ENCODE measurements at regions not wholly inside any gene's neighbourhood (a gene's known extent, or its start where the extent isn't known, plus 50 kb on each side); places are given as distances from the start of the nearest gene placed in this dataset.
"Not testable (repeated sequence)": the region's sequence is repeated elsewhere in the genome, so short reads cannot be mapped to it uniquely, and the experiment has no call there.

- FAIRE-seq (no peak), DNase-seq (ENCODE audit: insufficient read length, low spot score) (no peak)
Measured at GRCh38 chr3:118146658-118147375, 887.8 kb downstream of the IGSF11 start.

- FAIRE-seq (no peak), DNase-seq (ENCODE audit: insufficient read length, low spot score) (no peak)
Measured at GRCh38 chr3:118151164-118151563, 883.5 kb downstream of the IGSF11 start.

GRCh38 chr3:118162627-118163588 lies 871.7 kb downstream of the IGSF11 start:
- not testable (repeated sequence) for FAIRE-seq; DNase-seq (ENCODE audit: insufficient read length, low spot score)

DNA sequence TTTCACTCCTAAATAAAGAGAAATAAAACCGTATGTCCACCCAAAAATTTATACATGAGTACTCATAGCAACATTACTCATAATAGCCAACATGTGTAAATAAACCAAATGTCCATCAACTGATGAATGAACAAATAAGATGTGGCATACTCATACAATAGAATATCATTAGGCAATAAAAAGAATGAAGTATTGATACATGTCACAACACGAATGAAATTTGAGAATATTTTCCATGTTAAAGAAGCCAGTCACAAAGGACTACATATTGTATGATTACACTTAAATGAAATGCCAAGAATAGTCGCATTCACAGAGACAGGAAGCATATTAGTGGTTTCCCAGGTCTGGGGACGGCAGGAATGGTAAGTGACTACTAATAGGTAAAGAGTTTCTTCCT lies 869.2 kb downstream of the IGSF11 start:
- no peak for FAIRE-seq
- no peak for DNase-seq (ENCODE audit: insufficient read length, low spot score)

GRCh38 chr3:118167571-118167970 lies 867.1 kb downstream of the IGSF11 start:
- no peak for DNase-seq (ENCODE audit: insufficient read length, low spot score)
- FAIRE-seq: no peak

- FAIRE-seq (no peak), DNase-seq (ENCODE audit: insufficient read length, low spot score) (no peak)
Measured at GRCh38 chr3:118168175-118168574, 866.5 kb downstream of the IGSF11 start.

DNA sequence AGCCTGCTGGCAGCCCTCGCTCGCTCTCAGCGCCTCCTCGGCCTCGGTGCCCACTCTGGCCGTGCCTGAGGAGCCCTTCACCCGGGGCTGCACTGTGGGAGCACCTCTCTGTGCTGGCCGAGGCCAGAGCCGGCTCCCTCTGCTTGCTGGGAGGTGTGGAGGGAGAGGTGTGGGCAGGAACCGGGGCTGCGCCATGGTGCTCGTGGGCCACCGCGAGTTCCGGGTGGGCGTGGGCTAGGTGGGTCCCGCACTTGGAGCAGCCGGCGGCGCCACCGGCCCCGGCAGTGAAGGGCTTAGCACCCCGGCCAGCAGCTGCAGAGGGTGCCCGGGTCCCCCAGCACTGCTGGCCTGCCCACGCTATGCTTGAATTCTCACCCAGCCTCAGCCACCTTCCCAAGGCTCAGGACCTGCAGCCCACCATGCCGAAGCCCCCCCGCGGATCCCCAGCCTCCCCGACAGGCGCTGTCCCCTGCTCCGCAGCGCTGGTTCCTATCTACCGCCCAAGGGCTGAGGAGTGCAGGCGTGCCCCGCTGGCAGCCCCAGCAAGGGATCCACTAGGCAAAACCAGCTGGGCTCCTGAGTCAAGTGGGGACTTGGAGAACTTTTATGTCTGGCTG lies 863.3 kb downstream of the IGSF11 start:
- DNase-seq (ENCODE audit: insufficient read length, low spot score) (no peak), FAIRE-seq (no peak)

DNA sequence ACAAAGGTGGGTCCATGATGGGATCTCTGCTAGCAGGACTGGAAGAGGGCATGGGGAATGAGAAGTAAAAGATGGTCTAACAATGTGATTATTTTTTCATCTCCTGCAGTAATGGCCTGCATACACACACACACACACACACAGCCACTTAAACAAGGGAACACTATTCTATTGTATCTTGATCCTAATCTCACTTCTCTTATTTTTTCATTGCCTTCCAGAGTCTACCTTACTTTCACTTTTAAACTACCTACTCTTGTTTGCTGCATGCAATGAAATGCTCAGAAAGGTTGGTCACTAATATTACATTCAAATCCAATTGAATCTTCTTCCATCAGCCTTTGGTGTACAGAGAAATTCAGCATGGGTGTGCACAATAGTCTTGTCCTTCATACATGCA lies 853.8 kb downstream of the IGSF11 start:
- FAIRE-seq: no peak
- DNase-seq (ENCODE audit: insufficient read length, low spot score): no peak

GRCh38 chr3:118181274-118181673 lies 853.4 kb downstream of the IGSF11 start:
- DNase-seq (ENCODE audit: insufficient read length, low spot score) (no peak), FAIRE-seq (no peak)

DNA sequence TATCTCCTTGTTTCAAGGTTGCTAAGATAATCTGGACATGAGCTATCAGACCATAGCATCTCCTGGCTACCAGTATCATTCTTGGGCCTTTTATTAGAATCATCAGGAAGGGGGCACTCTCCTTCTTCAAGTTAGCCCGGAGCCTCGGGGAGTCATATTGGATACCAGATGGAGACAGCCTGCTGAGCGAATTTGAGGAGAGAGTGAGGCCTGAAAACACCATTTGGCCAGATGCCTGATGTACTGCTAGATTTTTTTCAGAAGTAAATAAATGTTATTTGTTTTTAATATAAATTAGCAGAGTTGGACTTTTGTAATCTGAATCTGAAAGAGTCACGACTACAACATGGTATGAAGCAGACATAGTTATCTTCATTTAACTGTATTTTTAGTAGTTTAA lies 848.6 kb downstream of the IGSF11 start:
- FAIRE-seq (no peak), DNase-seq (ENCODE audit: insufficient read length, low spot score) (no peak)

GRCh38 chr3:118187221-118187620 lies 847.4 kb downstream of the IGSF11 start:
- no peak for FAIRE-seq

GRCh38 chr3:118196183-118196582 lies 838.5 kb downstream of the IGSF11 start:
- FAIRE-seq: no peak
- DNase-seq (ENCODE audit: insufficient read length, low spot score): no peak

More at GRCh38 chr3:118187221-118187620, 847.4 kb downstream of the IGSF11 start:
- no peak for DNase-seq (ENCODE audit: insufficient read length, low spot score)

DNA sequence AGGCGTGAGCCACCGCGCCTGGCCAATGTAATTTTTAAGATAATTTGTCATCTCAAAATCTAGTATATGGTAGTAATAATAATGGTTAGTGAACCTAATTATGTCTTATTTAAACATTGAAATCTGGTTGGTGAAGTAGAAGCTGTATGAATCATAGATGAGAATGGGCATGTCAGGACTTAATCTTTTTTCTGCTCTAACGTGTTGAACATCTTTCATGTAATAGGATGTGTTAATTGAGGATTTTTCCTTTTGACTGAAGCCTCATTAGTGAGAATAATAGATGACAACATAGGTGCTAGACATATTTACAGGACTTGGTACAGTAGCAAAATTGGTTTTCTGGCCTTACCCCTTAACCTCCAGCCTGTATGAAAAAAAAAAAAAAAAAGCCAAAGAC lies 835.6 kb downstream of the IGSF11 start:
- FAIRE-seq (no peak), DNase-seq (ENCODE audit: insufficient read length, low spot score) (no peak)

DNA sequence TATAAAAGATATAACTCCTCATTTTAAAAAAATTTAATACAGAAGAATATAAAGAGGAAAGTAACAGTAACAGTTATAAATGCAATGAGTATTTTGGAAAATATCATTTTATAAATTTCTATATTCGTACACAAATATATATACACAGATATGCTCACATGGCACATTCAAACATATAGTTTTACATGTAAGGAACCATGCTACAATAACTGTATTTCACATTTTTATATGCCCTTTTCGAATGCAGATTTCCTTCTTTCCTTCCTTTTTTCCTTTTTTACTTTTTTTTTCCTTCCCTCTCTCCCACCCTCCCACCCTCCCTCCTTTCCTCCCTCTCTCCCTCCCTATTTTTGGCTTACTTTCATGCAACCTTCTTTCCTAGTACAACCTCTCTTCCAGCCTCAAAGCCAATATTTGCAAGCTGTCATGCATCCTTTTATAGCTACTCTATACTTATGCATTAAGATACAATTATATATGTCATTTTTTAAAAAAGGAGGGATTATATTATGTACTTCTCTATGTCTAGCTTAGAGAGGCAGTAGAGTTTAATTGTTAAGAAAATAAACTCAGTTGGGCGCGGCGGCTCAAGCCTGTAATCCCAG lies 830.5 kb downstream of the IGSF11 start:
- no peak for DNase-seq (ENCODE audit: insufficient read length, low spot score)
- FAIRE-seq: no peak

DNA sequence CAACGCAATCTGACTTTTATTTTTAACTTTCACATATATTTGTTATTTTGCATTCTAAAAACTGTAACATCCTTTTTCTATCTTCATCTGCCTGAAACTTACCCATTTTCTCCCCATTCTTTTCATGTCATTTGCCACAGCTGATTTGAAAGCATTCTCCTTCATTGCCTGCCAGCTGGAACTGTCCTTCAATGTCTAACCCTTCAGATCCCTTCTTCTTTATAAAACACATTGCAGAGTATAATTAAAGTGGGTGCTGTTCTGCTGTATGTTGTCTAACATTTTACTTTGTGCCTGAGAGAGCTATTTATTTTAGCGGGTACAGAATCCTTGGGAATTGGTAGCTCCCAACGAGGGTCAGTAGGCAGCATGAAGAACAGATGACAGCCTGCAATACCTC lies 827.4 kb downstream of the IGSF11 start:
- DNase-seq (ENCODE audit: insufficient read length, low spot score): no peak
- FAIRE-seq: no peak

DNA sequence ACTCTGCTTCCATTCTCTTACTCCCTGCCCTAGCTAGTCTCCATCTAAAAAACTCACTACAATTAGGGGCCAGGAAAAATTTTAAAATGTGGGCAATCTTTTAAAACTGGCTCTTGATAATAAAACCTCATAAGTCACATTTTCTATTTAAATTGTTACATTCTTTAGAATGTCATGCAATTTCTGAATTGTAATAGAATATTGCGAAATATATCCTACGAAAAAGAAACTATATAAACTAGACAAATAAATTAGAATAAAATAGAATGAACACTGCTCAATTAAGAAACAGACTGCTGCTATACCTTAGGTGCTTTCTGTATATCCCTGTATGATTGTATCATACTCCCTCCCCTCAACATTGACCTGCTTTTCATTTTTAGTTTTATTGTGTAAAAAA lies 826.0 kb downstream of the IGSF11 start:
- FAIRE-seq (no peak), DNase-seq (ENCODE audit: insufficient read length, low spot score) (no peak)

GRCh38 chr3:118213892-118214291 lies 820.8 kb downstream of the IGSF11 start:
- FAIRE-seq (no peak), DNase-seq (ENCODE audit: insufficient read length, low spot score) (no peak)

DNA sequence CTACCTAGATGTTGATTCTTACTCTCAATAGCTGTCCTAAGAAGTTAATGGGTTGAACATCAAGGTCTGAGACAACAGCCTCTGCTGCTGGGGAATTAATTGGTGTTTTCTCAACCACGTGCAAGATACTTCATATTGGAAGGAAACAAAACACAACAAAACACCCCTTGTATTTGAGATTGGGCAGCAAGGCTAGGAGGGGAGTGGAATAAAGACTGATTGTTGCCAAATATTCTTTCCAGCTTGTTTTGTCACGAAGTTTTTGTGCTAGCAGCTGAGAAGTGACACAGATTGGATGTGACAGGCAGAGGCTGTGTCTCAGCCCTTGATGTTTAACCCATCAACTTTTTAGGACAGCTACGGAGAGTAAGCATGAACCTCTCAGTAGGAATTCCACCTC lies 808.4 kb downstream of the IGSF11 start:
- no peak for FAIRE-seq
- DNase-seq (ENCODE audit: insufficient read length, low spot score): no peak

GRCh38 chr3:118227191-118227590 lies 807.5 kb downstream of the IGSF11 start:
- FAIRE-seq: no peak

DNA sequence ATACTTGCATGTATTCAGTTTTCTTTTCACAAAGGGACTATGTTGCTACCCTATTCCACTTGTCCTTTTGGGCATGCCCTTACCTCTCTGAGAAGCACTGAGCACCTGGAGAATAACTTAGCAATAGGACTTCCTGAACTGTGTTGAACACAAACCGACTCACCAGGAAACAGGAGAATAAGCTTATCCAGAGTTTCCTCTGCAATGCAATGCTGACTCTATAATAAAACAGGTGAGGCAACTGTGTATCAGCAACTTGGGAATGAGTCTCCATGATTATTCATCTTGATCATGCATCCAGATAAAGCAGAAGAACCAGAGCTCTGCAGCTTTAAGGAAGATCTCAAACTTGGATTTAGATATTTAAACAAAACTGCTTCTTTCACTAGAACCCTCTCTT lies 806.5 kb downstream of the IGSF11 start:
- FAIRE-seq: no peak

More at GRCh38 chr3:118227191-118227590, 807.5 kb downstream of the IGSF11 start:
- no peak for DNase-seq (ENCODE audit: insufficient read length, low spot score)

GRCh38 chr3:118229196-118229595 lies 805.5 kb downstream of the IGSF11 start:
- no peak for FAIRE-seq
- DNase-seq (ENCODE audit: insufficient read length, low spot score): no peak

More for the DNA sequence above, 806.5 kb downstream of the IGSF11 start:
- no peak for DNase-seq (ENCODE audit: insufficient read length, low spot score)
